Spleen (tissue), 11 donors: ENCODE measurements at regions not wholly inside any gene's neighbourhood (a gene's known extent, or its start where the extent isn't known, plus 50 kb on each side); places are given as distances from the start of the nearest gene placed in this dataset.

Experiments used
- DNase-seq: peaks from one replicate; pipeline ENCODE4 v3.0.0-alpha.2; 2020
- H3K27ac ChIP-seq, 8 donors: fragments of 200-600 bp; sonication (generic) in 7 of 8; 1 replicate in 4 of 8; 2 replicates in 4 of 8; pipeline versions ENCODE4 v1.5.0 to v1.8.0; 2016 to 2021; ENCODE audit warnings: inconsistent platforms in 4 of 8, mild to moderate bottlenecking in 4 of 8, moderate library complexity in 1 of 8
- H3K27me3 ChIP-seq, 7 donors: fragments of 200-600 bp; sonication (generic) in 6 of 7; replicated peaks in 1 of 7; 1 replicate in 4 of 7; 2 replicates in 3 of 7; pipeline versions ENCODE4 v1.5.0 to v1.8.0; 2016 to 2021; ENCODE audit warnings: inconsistent platforms in 3 of 7, mild to moderate bottlenecking in 1 of 7
- H3K36me3 ChIP-seq, 6 donors: fragments of 200-600 bp; sonication (generic) in 5 of 6; 1 replicate in 4 of 6; 2 replicates in 2 of 6; pipeline versions ENCODE4 v1.5.0 to v1.8.0; 2016 to 2021; ENCODE audit warnings: inconsistent platforms in 2 of 6
- H3K4me1 ChIP-seq, 6 donors: fragments of 200-600 bp; sonication (generic) in 5 of 6; 1 replicate in 3 of 6; 2 replicates in 3 of 6; pipeline versions ENCODE4 v1.5.0 to v1.8.0; 2016 to 2021; ENCODE audit warnings: inconsistent platforms in 3 of 6
- H3K4me3 ChIP-seq, 8 donors: fragments of 200-600 bp; sonication (generic) in 7 of 8; 1 replicate in 4 of 8; 2 replicates in 4 of 8; pipeline versions ENCODE4 v1.5.0 to v1.8.0; 2016 to 2021; ENCODE audit warnings: inconsistent platforms in 4 of 8, mild to moderate bottlenecking in 4 of 8, moderate library complexity in 2 of 8
- H3K9me3 ChIP-seq, 8 donors: fragments of 200-600 bp; sonication (generic) in 7 of 8; 1 replicate in 4 of 8; 2 replicates in 4 of 8; pipeline versions ENCODE4 v1.5.0 to v1.8.0; 2016 to 2021; ENCODE audit warnings: inconsistent platforms in 4 of 8
- CTCF ChIP-seq, 11 experiments: fragments of 200-600 bp in 7 of 11; fragments of 450-650 bp in 4 of 11; sonication (generic) in 4 of 11; IDR thresholded peaks in 8 of 11; conservative IDR thresholded peaks in 3 of 11; 1 replicate in 7 of 11; 2 replicates in 4 of 11; pipeline versions ENCODE4 v1.4.0 to v1.8.0; 2016 to 2021; ENCODE audit warnings: antibody characterized with exemption in 11 of 11, inconsistent platforms in 4 of 11, mild to moderate bottlenecking in 1 of 11
- POLR2A ChIP-seq, 3 donors: fragments of 450-650 bp; IDR thresholded peaks; one replicate each; pipeline ENCODE4 v1.5.1; 2017; ENCODE audit warnings: antibody characterized with exemption in 3 of 3, mild to moderate bottlenecking in 1 of 3
- POLR2AphosphoS5 ChIP-seq, 3 donors: sonication (generic); formaldehyde crosslinking; IDR thresholded peaks; one replicate each; pipeline ENCODE4 v1.5.1; 2017; ENCODE audit warnings: antibody characterized with exemption in 3 of 3
- WGBS, 5 donors: extraction: QIAGEN DNeasy Blood & Tissue Kit in 3 of 5; methylation state at CpG; one replicate each; pipeline versions ENCODE4 v1.1.5 to v1.1.7; 2013 to 2018; 5-methylcytosine and 5-hydroxymethylcytosine counted together
- intact Hi-C: fragments of 100-400 bp; cut with DNase I; formaldehyde crosslinking; loops from one replicate; pipeline ENCODE4 v1.15.0; 2023; ENCODE audit warnings: low total_unique reads
- donor health status: healthy with polysubstance abuse.
- donor health status: DM: no; HTN: no; CAD: no; lungs with moderate emphysema.
- donor health status: DM: no; HTN: no; CAD: no.
- donor health status: Bipolar disorder and iron deficiency.
- donor health status: healthy.
- donor health status: DM: no; HTN: no; CAD: no.
- donor health status: DM: yes; HTN: yes; CAD: no.

- Histone ChIP-seq H3K27ac (no peak overlapping the region), H3K9me3 (no peaks in the 10 kb centered on the region), H3K4me1 (no peaks in the 10 kb centered on the region), H3K4me3 (no peak overlapping the region), H3K27me3 (peaks cover 0 to 27% (median 0%) of the 10 kb centered on the region in 7 donors), H3K36me3 (no peaks in the 10 kb centered on the region)
- WGBS, 5 donors: 44 to 65% (median 56%) methylated on average over 3 of the region's 3 CpGs
- intact Hi-C loops: no loop called here
- TF ChIP-seq CTCF (IDR thresholded peaks at IDR 0.05 in 8 of 11, conservative IDR thresholded peaks at IDR 0.05 in 3 of 11) (no peak), POLR2AphosphoS5 (IDR thresholded peaks at IDR 0.05) (no peak), POLR2A (IDR thresholded peaks at IDR 0.05) (no peak)
- no peak for DNase-seq
Measured at GRCh38 chr16:86129541-86129940, 230.6 kb downstream of the IRF8 start.

- TF ChIP-seq POLR2A (IDR thresholded peaks at IDR 0.05) (no peak), POLR2AphosphoS5 (IDR thresholded peaks at IDR 0.05) (no peak), CTCF (IDR thresholded peaks at IDR 0.05 in 8 of 11, conservative IDR thresholded peaks at IDR 0.05 in 3 of 11) (no peak)
- DNase-seq: no peak
- H3K27me3 ChIP-seq: peaks cover 0 to 17% (median 0%) of the 10 kb centered on the region in 7 donors
- H3K9me3 ChIP-seq: no peaks in the 10 kb centered on the region
- no peak overlapping the region for H3K27ac ChIP-seq
- H3K4me1 ChIP-seq: no peaks in the 10 kb centered on the region
- WGBS, 5 donors: 84 to 92% (median 89%) methylated on average over 7 of the region's 7 CpGs
- intact Hi-C loops: no loop called here
- H3K36me3 ChIP-seq: no peaks in the 10 kb centered on the region
- no peak overlapping the region for H3K4me3 ChIP-seq
Measured at GRCh38 chr16:86133377-86133776, 234.4 kb downstream of the IRF8 start.

GRCh38 chr16:86133847-86134375 lies 234.9 kb downstream of the IRF8 start:
- no peak overlapping the region for H3K4me3 ChIP-seq
- H3K36me3 ChIP-seq: no peaks in the 10 kb centered on the region
- no peaks in the 10 kb centered on the region for H3K4me1 ChIP-seq
- TF ChIP-seq POLR2AphosphoS5 (IDR thresholded peaks at IDR 0.05): no peak
- no peak for TF ChIP-seq POLR2A (IDR thresholded peaks at IDR 0.05)
- TF ChIP-seq CTCF (IDR thresholded peaks at IDR 0.05 in 8 of 11, conservative IDR thresholded peaks at IDR 0.05 in 3 of 11): no peak
- intact Hi-C loops: no loop called here
- peaks cover 0 to 20% (median 0%) of the 10 kb centered on the region in 7 donors for H3K27me3 ChIP-seq
- DNase-seq: no peak
- WGBS, 5 donors: 84 to 95% (median 94%) methylated on average over 4 to 9 of the region's 9 CpGs
- H3K9me3 ChIP-seq: no peaks in the 10 kb centered on the region
- H3K27ac ChIP-seq: no peak overlapping the region

GRCh38 chr16:86134802-86135461 lies 236.0 kb downstream of the IRF8 start:
- no peaks in the 10 kb centered on the region for H3K9me3 ChIP-seq
- 66 to 83% (median 74%) methylated on average over 12 of the region's 12 CpGs for WGBS, 5 donors
- H3K27me3 ChIP-seq: peaks cover 0 to 23% (median 0%) of the 10 kb centered on the region in 7 donors
- no peak overlapping the region for H3K27ac ChIP-seq
- no peak for TF ChIP-seq POLR2A (IDR thresholded peaks at IDR 0.05)
- TF ChIP-seq CTCF (IDR thresholded peaks at IDR 0.05 in 8 of 11, conservative IDR thresholded peaks at IDR 0.05 in 3 of 11): no peak
- TF ChIP-seq POLR2AphosphoS5 (IDR thresholded peaks at IDR 0.05): no peak
- DNase-seq: no peak
- H3K36me3 ChIP-seq: no peaks in the 10 kb centered on the region
- no peak overlapping the region for H3K4me3 ChIP-seq
- H3K4me1 ChIP-seq: no peaks in the 10 kb centered on the region
- intact Hi-C loops: no loop called here
